GM19025 (cell line): ENCODE measurements at regions not wholly inside any gene's neighbourhood (a gene's known extent, or its start where the extent isn't known, plus 50 kb on each side); places are given as distances from the start of the nearest gene placed in this dataset.
"Not testable (repeated sequence)": the region's sequence is repeated elsewhere in the genome, so short reads cannot be mapped to it uniquely, and the experiment has no call there.

Source experiments
- ATAC-seq: cut with Tn5 transposase; IDR thresholded peaks from one replicate; pipeline ENCODE4 v1.9.1; 2021; ENCODE audit warnings: mild to moderate bottlenecking, low read depth, moderate library complexity; ENCODE audit not compliant: unreplicated experiment

DNA sequence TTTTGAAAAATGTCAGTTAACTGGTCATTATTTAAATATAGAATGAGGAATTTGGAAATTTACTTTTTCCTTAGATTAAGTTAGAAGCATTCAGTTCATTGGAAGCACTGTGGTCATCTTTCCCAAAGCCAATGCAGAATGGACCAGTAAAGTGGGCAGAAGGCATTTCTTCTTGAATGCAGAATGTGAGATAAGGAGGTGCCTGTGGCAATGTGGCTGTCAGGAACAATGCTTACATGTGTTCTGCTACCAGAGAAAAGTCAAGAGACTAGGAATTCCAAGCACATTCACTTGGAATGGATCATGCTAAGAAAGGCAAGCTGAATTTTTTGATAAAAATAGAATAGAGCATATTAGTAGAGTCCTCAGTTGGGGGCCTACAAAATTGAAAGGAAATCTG, 295.0 kb upstream of the KCNH7 start:
- no peak for ATAC-seq

DNA sequence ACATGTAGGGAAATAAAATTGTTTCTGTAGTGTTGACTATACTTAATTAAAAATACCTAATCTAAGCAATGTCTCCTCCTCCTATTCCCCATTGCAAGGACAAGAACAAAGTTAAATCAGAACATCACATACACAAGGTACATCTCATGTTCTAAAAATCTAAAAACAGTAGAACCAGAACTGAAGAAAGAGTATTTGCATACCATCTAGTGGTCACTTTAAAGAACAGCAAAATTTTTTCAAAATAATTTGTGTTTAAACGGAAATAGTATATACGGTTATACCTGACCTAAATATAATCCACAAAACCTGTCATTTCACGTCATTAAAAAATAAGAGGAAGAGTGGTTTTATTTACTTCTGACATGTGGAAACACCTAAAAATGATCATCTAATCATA, 294.3 kb upstream of the KCNH7 start:
- no peak for ATAC-seq

DNA sequence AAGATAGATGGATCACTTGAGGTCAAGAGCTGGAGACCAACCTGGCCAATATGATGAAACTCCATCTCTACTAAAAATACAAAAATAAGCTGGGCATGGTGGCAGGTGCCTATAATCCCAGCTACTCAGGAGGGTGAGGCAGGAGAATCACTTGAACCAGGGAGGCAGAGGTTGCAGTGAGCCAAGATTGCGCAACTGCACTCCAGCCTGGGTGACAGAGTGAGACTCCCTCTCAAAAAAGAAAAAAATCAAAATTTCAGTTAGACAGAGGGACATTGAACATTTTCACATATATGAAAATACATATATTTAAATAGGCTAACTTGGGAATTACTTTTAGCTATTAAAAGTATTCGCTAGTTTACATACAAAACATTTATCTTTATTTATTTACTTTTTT, 293.6 kb upstream of the KCNH7 start:
- ATAC-seq, result not testable (repeated sequence)

DNA sequence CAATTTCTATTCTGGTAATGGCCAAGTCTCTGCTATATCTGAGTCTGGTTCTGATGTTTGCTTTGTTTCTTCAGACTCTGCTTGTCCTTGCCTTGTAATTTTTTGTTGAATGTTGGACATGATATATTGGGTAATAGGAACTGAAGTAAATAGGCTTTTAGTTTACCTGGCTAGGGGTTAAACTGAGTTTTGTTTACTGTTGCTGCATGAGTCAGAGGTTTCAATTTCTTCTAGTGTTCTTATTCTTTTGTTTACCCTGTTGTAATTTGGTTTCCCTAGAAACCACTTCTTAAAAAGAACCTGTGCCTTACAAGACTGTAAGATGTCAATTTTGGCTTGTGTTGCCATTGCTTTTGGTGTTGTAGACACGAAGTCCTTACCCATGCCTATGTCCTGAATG, 285.0 kb upstream of the KCNH7 start:
- ATAC-seq, result no peak

DNA sequence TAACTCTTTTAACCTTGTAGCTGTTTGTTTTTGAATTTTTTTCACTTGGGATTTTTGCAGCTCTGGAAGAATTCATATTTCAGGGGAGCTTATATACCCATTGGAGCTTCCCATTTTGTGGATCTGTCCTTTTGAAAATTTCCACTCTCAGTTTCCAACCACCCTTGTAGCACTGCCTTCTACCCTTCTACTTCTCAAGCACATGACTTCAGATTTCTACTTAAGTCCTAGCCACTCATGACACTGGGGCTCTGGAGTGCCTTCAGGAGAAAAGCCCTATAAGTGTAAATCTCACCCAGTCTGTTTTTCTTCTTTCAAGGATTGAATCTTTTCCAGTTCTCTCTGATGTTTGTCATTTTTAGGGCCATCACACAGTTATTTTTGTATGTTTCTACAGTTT, 283.7 kb upstream of the KCNH7 start:
- ATAC-seq, result no peak

DNA sequence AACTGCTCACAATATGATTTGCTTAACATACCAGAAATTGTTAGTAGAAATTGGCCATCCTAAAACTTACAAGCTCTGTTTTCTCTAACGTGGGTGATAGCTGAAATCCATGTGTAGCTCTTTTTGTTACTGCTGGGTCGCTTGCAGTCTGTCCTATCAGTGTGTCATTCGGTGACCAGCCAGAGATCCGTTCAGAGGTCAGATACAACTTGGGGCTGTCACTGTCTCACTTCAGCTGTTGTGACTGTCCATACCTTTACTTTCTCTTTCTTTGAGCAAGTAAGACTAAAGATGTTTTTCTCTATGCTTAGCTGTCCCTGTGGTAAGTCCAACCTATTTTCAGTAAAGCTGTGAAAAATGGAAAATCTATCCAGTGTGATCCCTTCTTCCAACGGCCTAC, 282.9 kb upstream of the KCNH7 start:
- no peak for ATAC-seq

DNA sequence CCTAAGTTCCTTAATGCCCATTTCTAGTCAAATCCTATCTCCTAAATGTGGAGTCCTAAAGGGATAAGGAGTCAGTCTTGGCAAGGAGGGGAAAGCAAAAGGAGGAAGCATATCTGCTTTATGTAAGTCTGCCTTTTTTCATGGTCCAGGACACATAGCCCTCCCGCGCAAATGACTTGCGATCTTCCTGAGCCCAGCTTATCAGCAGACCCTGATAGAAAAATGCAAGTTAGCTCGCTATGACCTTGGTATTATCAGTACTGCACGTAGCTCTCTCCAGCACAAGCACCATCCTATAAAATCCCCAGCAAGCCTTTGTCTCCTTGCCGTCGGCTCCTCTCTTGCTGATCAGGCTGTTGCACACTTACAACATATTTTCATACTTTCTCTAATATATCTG, 281.4 kb upstream of the KCNH7 start:
- ATAC-seq, result no peak

DNA sequence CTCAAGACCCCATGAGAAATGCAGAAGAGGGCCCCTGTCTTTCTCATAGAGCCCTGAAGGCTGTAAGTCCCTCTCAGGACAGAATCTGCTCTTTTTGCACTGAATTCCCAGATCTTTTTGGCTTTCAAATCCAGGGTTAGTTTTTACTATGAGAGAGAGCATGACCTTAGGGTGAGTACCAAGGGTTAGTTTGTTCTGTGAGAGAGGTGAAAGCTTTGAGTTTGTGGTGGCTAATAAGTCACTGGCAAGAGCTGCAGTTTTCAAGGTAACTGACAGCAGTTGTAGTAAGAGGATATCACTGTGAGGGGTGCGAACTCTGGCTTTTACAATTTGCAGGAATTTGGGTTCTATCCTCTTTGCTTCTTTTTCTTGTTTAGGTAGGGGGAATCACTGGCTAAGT, 248.4 kb upstream of the KCNH7 start:
- no peak for ATAC-seq

DNA sequence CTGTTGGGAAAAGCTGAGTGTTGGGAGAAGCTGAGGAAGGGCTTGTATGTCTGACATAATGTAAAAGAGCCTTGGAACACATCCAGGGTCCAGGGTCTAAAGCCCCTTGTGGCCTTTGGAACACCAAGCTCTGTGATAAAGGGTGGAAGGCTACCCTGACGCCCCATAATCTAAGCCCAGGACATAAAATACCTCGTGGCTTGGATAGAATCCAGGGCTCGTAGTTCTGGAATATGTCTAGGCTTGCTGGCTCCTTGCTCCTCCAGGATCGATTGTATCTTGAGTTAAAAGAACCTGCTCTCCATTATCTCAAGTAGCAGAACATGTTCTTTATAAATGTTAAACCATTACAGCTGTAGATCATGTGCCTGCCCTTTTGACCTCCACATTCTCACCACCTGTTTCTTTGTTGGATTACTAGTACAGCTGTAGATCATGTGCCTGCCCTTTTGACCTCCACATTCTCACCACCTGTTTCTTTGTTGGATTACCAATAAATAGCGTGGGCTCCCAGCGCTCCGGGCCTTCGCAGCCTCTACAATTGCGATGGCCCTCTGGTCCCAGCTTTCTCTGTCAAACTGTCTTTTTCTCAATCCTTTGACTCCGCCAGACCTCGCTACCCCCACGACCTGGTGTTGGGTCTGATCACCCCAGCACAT, 246.9 kb upstream of the KCNH7 start:
- ATAC-seq, result not testable (repeated sequence)

DNA sequence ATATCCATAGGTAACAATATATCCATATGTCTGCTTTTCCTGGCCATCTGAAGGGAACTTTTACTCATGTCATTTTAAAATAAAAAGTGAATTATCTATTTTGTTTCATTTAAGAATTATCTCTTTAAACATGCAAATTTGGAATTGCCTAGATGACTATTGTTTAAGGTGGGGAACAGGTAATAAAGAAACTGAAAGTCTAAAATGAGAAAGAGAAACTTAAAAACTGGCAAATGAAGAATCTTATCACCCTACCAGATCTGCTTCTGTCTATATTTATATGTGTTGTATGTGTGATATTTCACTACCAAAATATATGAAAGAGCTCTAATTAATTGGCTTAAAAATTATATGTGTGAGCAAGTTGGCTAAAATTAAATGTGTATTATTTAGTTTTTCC, 243.2 kb upstream of the KCNH7 start:
- no peak for ATAC-seq

DNA sequence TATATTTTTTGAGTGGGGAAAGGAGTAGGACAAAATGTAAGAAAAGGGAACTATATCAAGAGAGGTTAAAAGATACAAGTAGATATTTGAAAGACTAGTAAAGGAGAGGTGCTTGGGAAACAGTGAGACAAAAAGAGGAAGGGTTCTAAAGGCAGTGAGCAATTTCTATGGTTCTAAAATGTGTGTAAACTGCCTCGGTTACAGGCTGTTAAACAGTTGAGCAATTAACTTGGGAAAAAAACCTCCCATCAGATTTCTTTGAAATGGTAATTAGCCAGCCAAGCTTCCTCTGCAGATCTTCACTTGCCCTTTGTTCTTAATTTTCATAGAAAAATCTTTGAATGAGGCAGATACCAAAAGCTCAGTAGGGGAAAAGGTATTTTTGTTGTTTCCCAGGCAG, 238.7 kb upstream of the KCNH7 start:
- ATAC-seq, result no peak

DNA sequence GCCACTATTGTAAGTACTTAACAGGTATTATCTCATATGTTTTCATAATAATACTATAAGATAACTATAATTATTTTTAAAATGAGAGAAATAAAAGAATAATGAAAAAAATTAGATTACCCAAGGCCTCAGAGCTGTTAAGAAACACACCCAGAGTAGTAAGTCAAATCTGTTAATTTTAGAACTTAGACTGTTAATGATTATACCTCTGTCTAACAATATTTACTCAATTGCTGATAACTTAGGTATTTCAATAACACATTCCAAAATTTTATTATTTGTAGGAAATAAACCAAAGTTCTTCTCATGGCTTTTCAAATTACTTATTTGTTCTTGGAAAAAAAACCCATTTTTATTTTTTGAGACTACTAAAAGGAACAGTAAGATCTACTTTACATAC, 227.5 kb upstream of the KCNH7 start:
- ATAC-seq, result no peak

DNA sequence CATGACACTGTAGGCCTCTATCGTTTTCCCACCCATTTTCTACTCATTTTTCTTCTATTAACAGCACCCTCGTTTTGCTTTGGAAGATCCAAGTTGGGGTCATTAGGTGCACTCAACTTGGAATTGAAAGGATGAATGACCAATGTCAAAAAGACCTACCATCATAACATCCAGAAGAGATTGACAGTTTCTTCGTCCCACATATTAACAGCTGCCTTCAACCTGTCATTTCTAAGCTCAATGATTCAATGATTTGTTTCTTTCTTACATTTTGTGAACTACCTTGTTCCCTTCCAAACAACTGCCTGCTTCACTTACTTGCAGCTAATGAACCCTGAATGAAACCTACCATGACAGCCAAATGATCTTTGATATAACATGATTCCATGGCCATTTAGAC, 224.0 kb upstream of the KCNH7 start:
- no peak for ATAC-seq

DNA sequence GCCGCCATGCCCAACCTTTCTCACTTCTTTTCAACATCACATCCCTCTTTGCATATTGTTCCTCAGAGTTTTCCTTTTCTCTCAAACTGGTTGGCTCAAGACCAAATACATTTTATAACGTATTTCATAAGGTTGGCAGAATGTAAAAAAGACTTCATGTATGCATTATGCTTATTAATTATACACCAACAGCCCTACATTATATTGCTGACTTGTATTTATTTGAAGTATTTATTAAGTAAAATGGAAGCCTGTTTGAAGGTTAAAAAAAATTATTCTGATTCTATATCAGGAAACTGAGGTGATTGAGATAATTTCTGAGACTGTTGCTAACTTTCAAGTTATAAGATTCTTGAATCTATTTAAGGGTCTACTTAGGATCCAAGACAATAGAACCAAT, 208.0 kb upstream of the KCNH7 start:
- no peak for ATAC-seq

DNA sequence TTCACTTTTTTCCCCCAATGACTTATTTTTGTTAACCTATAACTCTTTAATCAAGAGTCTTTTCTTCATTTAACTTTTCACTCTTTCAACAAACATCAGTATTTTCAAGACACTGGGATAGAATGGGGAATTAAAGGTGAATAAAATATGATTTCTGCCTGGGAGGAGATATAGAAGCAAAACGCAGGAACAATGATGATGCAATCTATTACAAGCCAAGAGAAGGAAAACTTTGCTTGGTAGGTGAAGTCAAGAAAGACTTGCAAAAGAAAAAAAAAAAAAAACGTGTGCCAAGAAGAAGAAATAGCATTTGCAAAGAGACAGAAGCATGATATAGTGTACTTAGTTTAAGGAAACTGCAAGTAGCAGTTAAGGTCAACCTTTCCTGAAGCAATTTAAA, 207.3 kb upstream of the KCNH7 start:
- no peak for ATAC-seq

DNA sequence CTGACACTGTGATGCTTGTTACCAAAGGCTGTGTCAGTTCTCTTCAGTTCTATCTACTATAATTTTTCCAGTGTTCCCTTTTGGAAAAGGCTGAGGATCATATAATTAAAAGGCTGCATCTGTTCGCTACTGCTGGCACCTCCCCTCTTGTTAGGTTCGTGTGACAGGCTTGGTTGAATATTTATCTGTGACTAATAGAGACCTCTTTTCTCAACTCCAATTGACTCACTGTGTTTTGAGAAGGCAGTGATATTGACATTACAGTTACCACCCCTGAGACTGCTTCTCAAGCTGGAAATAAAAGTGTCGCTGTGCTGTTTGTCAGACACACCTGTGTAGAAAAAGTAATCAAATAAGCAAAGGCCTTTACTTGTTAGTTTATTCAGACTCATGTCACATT, 205.5 kb upstream of the KCNH7 start:
- no peak for ATAC-seq

DNA sequence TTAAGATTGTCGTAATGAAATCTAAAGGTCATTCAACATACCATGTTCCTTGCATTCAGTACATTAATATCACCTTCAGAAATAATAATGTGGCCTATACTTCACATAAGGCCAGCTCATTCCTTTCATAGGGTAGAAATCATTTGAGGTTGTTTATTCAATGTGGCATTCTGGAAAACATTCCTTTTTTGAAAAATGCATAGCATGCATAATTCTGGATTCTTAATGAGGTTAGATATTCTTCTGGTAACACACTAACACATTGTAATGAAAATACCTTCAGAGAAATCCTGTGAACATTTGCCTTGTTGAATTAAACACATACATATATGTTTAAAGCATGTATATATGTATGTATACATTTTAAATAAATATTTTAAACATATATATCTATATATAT, 204.6 kb upstream of the KCNH7 start:
- no peak for ATAC-seq

DNA sequence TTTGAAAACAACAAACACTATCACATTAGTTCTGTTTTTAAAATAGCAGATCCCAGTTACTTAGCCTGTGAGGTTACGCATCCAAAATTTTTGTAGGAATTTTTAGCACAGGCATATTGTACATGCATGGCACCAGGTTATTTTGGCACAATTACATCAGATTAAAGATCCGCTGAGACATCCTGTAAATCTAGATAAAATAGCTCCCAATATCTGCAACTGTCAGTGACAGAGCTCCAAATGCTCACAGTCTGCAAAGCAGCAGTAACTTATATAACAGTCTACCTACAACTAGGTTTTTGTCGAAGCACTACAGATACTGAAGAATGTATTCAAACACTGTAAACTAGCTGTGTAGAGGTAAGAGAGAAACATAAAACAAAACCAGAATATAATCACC, 200.7 kb upstream of the KCNH7 start:
- no peak for ATAC-seq

DNA sequence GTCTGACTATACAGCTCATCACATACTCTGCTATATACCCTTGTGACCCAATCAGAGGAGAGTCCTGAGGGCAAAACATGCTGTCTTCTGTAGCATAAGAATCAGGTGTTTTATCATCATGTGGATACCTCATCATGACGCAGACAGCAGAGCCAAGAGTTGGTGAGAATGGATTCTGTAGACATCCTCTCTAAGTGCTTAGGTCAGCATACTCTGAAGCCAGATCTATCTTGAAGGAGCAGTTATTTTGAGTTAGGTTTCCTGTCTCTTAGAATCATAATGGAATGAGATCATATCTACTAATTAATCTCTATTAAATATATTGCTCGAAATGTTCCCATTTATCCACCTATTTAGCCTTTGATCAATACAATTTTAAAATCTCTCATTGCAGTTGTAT, 190.2 kb upstream of the KCNH7 start:
- no peak for ATAC-seq

DNA sequence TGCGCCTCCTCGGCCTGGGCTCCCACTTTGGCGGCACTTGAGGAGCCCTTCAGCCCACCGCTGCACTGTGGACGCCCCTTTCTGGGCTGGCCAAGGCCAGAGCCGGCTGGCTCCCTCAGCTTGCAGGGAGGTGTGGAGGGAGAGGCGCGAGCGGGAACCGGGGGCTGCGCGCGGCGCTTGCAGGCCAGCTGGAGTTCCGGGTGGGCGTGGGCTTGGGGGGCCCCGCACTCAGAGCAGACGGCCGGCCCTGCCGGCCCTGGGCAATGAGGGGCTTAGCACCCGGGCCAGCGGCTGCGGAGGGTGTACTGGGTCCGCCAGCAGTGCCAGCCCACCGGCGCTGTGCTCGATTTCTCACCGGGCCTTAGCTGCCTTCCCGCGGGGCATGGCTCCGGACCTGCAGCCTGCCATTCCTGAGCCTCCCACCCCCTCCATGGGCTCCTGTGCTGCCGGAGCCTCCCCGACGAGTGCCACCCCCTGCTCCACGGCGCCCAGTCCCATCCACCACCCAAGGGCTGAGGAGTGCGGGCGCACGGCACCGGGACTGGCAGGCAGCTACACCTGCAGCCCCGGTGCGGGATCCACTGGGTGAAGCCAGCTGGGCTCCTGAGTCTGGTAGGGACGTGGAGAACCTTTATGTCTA, 187.7 kb upstream of the KCNH7 start:
- not testable (repeated sequence) for ATAC-seq

DNA sequence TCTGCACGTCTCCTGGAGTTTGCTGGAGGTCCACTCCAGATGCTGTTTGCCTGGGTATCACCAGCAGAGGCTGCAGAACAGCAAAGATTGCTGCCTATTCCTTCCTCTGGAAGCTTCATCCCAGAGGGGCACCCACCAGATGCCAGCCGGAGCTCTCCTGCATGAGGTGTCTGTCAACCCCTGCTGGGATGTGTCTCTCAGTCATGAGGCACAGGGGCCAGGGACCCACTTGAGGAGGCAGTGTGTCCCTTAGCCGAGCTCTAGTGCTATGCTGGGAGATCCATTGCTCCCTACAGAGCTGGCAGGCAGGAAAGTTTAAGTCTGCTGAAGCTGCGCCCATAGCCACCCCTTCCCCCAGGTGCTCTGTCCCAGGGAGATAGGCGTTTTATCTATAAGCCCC, 178.3 kb upstream of the KCNH7 start:
- ATAC-seq, result not testable (repeated sequence)

DNA sequence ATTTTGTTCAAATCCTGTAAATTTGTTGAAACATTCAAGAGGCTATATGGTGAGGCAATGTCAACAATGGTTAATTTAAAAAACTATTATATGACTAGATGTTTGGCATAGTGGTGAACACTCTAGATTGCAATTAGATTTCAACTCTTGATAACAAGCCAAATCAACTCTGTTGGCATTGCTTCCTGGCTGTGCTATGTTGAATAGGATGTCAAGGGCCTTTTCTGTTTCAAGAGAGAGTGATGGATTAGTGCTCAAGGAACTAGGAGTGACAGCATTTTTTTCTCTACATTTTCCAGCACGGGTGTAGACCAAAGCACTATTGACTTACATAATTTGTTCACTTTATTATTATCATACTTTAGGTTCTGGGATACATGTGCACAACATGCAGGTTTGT, 172.4 kb upstream of the KCNH7 start:
- no peak for ATAC-seq

DNA sequence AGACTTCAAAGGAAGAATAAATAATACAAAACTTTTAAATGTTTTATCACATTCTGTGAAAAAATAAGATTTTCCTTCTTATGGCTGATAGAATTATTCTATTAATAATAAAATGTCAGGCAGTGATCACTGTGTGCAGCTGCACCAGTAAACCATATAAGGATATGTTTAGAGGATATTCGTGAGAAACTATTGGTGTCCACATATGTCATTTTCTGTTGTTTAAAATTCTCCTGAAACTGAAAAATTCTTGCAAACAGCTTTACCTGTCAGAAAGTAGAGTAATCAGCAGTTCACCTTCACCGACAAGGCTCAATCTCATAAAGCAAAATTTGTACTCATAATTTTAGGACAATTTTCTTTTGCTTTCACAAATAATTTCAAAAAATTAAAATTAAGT, 170.1 kb upstream of the KCNH7 start:
- no peak for ATAC-seq
